Kidney (tissue), 13 donors: ENCODE measurements at regions not wholly inside any gene's neighbourhood (a gene's known extent, or its start where the extent isn't known, plus 50 kb on each side); places are given as distances from the start of the nearest gene placed in this dataset.

Experiments used
- DNase-seq, 5 donors: peaks; one replicate each; pipeline ENCODE4 v3.0.0-alpha.2; 2013 to 2020
- FAIRE-seq: peaks from 2 replicates; lab custom pipeline; 2012; peaks lifted over from hg19 to GRCh38; lab: Jason Lieb, UNC
- H3K27ac ChIP-seq, 2 donors: one replicate each; pipeline ENCODE4 v1.7.0; 2013; ENCODE audit warnings: low read depth in 2 of 2, low read length in 2 of 2, inconsistent platforms in 1 of 2
- H3K27me3 ChIP-seq: one replicate; pipeline ENCODE4 v1.7.1; 2013; ENCODE audit warnings: low read length, inconsistent platforms; ENCODE audit not compliant: control insufficient read depth, insufficient read depth
- H3K36me3 ChIP-seq, 3 donors: one replicate each; pipeline versions ENCODE4 v1.7.0 to v1.7.1; 2013; ENCODE audit warnings: low read length in 3 of 3, control low read depth in 1 of 3, inconsistent platforms in 1 of 3; ENCODE audit not compliant: insufficient read depth in 3 of 3, control insufficient read depth in 2 of 3
- H3K4me1 ChIP-seq, 3 donors: one replicate each; pipeline versions ENCODE4 v1.7.0 to v1.7.1; 2013; ENCODE audit warnings: low read length in 3 of 3, inconsistent platforms in 1 of 3, low read depth in 1 of 3; ENCODE audit not compliant: control insufficient read depth in 2 of 3, insufficient read depth in 2 of 3
- H3K4me3 ChIP-seq, 3 donors: one replicate each; pipeline versions ENCODE4 v1.7.0 to v1.8.1; 2013; ENCODE audit warnings: low read length in 3 of 3, control low read depth in 1 of 3, inconsistent platforms in 1 of 3
- H3K9ac ChIP-seq, 3 donors: one replicate each; pipeline versions ENCODE4 v1.7.0 to v1.7.1; 2013; ENCODE audit warnings: low read length in 3 of 3, control low read depth in 1 of 3, inconsistent platforms in 1 of 3
- H3K9me3 ChIP-seq, 3 donors: one replicate each; pipeline versions ENCODE4 v1.7.0 to v1.7.1; 2013; ENCODE audit warnings: low read length in 3 of 3, control low read depth in 1 of 3, inconsistent platforms in 1 of 3; ENCODE audit not compliant: control insufficient read depth in 2 of 3, insufficient read depth in 1 of 3
- CTCF ChIP-seq: IDR thresholded peaks from 3 replicates; pipeline ENCODE4 v1.5.1; 2012; ENCODE audit warnings: mild to moderate bottlenecking, moderate library complexity, borderline replicate concordance; ENCODE audit not compliant: insufficient read depth; ENCODE audit errors: extremely low read depth
- intact Hi-C: fragments of 100-400 bp; cut with DNase I; formaldehyde crosslinking; loops from one replicate; pipeline ENCODE4 v1.11.1; 2022
- donor health status: control.
- donor health status: control.
- donor health status: control.
- donor health status: control.
- donor health status: control.
- donor health status: DM: yes; HTN: yes; CAD: no.
- donor health status: Normal renal cell carcinoma (clear cell type).

GRCh38 chr7:138378741-138379559 is 81.1 kb upstream of the TRIM24 start:
- Histone ChIP-seq H3K27me3 (no peaks in the 10 kb centered on the region), H3K9me3 (no peaks in the 10 kb centered on the region), H3K9ac (no peak overlapping the region), H3K27ac (no peak overlapping the region), H3K36me3 (no peaks in the 10 kb centered on the region), H3K4me3 (no peak overlapping the region), H3K4me1 (no peaks in the 10 kb centered on the region)
- DNase-seq (no peak), FAIRE-seq (no peak)
- intact Hi-C loops: no loop called here
- TF ChIP-seq CTCF: no peak

DNA sequence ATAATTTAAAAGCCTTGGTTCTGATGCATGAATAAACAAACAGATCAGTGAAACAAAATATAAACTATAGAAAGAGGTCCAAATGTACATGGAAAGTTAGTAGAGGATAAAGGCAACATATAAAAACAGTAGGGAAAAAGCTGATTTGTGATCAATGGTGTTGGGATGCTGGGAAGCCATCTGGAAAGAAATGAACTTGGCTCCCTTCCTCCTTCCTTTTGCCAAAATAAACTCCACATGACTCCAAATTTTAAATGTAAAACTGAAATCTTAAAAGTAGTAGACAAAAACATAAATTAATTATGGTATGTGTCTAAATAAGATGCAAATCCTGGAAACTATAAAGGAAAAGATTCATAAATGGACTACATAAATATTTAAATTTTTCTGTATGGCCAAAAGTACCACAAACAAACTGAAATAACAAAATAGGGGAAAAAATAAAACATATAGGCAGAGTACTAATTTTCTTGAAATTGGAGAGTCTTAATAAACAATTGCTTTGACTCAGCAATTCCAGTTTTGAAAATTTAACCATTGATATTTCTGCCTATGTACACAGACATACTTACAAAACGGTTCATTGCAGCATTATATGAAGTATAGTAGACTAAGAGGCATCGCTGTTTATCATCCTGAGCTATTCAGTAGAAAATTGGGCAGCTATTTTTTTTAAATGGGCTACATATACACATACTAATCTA is 77.0 kb upstream of the TRIM24 start:
- Histone ChIP-seq H3K27me3 (no peaks in the 10 kb centered on the region), H3K36me3 (no peaks in the 10 kb centered on the region), H3K9me3 (no peaks in the 10 kb centered on the region), H3K27ac (no peak overlapping the region), H3K9ac (no peak overlapping the region), H3K4me1 (no peaks in the 10 kb centered on the region), H3K4me3 (no peak overlapping the region)
- DNase-seq: peak in 2 of 5 donors; percentile 33 to 60
- FAIRE-seq: no peak
- intact Hi-C loops: no loop called here
- no peak for TF ChIP-seq CTCF

DNA sequence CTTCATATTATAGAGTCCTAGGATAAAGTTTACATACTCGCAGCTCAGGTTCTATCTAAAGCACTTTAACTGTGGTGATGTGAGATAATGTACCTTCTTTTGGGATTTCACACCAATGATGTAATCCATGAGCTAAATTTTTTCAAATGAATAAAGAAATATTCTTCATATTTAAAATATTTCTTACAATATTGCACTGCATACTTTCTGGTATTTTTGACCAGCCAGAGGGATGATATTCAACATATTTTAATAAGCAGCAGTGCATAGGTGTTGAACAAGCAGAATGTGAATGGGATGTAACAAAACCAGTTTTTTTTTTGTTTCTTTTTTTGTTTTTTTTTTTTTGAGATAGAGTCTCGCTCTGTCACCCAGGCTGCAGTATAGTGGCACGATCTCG is 73.2 kb upstream of the TRIM24 start:
- Histone ChIP-seq H3K27me3 (no peaks in the 10 kb centered on the region), H3K9ac (no peak overlapping the region), H3K36me3 (no peaks in the 10 kb centered on the region), H3K9me3 (no peaks in the 10 kb centered on the region), H3K4me1 (no peaks in the 10 kb centered on the region), H3K4me3 (no peak overlapping the region), H3K27ac (no peak overlapping the region)
- FAIRE-seq (no peak), DNase-seq (no peak)
- intact Hi-C loops: no loop called here
- TF ChIP-seq CTCF: no peak
